ENCODE measurements at regions not wholly inside any gene's neighbourhood (a gene's known extent, or its start where the extent isn't known, plus 50 kb on each side); places are given as distances from the start of the nearest gene placed in this dataset.
"Not testable (repeated sequence)": the region's sequence is repeated elsewhere in the genome, so short reads cannot be mapped to it uniquely, and the experiment has no call there.

- DNase-seq: no peak
Observed at GRCh38 chr17:62322313-62322712, 58.0 kb upstream of the EFCAB3 start.

- DNase-seq: no peak
Observed at GRCh38 chr17:62321451-62321850, 58.9 kb upstream of the EFCAB3 start.

- no peak for DNase-seq
Observed at GRCh38 chr17:62319846-62320245, 60.5 kb upstream of the EFCAB3 start.

GRCh38 chr17:62309396-62309795 is 71.0 kb upstream of the EFCAB3 start:
- no peak for DNase-seq

GRCh38 chr17:62307196-62307595 is 73.2 kb upstream of the EFCAB3 start:
- no peak for DNase-seq

- no peak for DNase-seq
Observed at GRCh38 chr17:62303476-62303875, 76.9 kb upstream of the EFCAB3 start.

GRCh38 chr17:62300697-62301096 is 79.7 kb upstream of the EFCAB3 start:
- DNase-seq: no peak

- DNase-seq: not testable (repeated sequence)
Observed at GRCh38 chr17:62275290-62275689, 105.1 kb upstream of the EFCAB3 start.

- DNase-seq: not testable (repeated sequence)
Observed at GRCh38 chr17:62268361-62268760, 112.0 kb upstream of the EFCAB3 start.

- not testable (repeated sequence) for DNase-seq
Observed at GRCh38 chr17:62264974-62265373, 115.4 kb upstream of the EFCAB3 start.

- DNase-seq: not testable (repeated sequence)
Observed at GRCh38 chr17:62255791-62256190, 124.6 kb upstream of the EFCAB3 start.

- not testable (repeated sequence) for DNase-seq
Observed at GRCh38 chr17:62242076-62242475, 138.3 kb upstream of the EFCAB3 start.

GRCh38 chr17:62239569-62239968 is 140.8 kb upstream of the EFCAB3 start:
- DNase-seq: not testable (repeated sequence)

- DNase-seq: not testable (repeated sequence)
Observed at GRCh38 chr17:62238551-62239338, 141.6 kb upstream of the EFCAB3 start.

GRCh38 chr17:62233822-62234481 is 146.4 kb upstream of the EFCAB3 start:
- not testable (repeated sequence) for DNase-seq

- not testable (repeated sequence) for DNase-seq
Observed at GRCh38 chr17:62231293-62231692, 149.1 kb upstream of the EFCAB3 start.

- DNase-seq: not testable (repeated sequence)
Observed at GRCh38 chr17:62226610-62227240, 153.6 kb upstream of the EFCAB3 start.

GRCh38 chr17:62223585-62223984 is 156.8 kb upstream of the EFCAB3 start:
- DNase-seq: not testable (repeated sequence)

- no peak for DNase-seq
Observed at GRCh38 chr17:62219221-62219899, 154.3 kb upstream of the MED13 start.

- no peak for DNase-seq
Observed at GRCh38 chr17:62216847-62217246, 151.8 kb upstream of the MED13 start.

- DNase-seq: not testable (repeated sequence)
Observed at GRCh38 chr17:62215891-62216290, 150.8 kb upstream of the MED13 start.

GRCh38 chr17:62206550-62206949 is 141.5 kb upstream of the MED13 start:
- DNase-seq: no peak

GRCh38 chr17:62197156-62197555 is 132.1 kb upstream of the MED13 start:
- DNase-seq: not testable (repeated sequence)
